Natural killer cell (primary cell): ENCODE measurements at regions not wholly inside any gene's neighbourhood (a gene's known extent, or its start where the extent isn't known, plus 50 kb on each side); places are given as distances from the start of the nearest gene placed in this dataset.
"Not testable (repeated sequence)": the region's sequence is repeated elsewhere in the genome, so short reads cannot be mapped to it uniquely, and the experiment has no call there.

Experiments used
- ATAC-seq, 3 donors: fragments of 150-1000 bp in 2 of 3; fragments of 200-7000 bp in 1 of 3; cut with Tn5 transposase; 1 replicate in 1 of 3; 2 replicates in 2 of 3; pipeline ENCODE4 v1.10.0; 2021; ENCODE audit warnings: mild to moderate bottlenecking in 2 of 3, moderate library complexity in 2 of 3
- DNase-seq, 2 donors: peaks; one replicate each; pipeline versions ENCODE4 v3.0.0 to v3.0.0-alpha.2; 2013 to 2021; ENCODE audit warnings: mixed read lengths in 1 of 2
- H3K27ac ChIP-seq: one replicate; pipeline ENCODE4 v1.5.1; 2013; ENCODE audit warnings: mild to moderate bottlenecking, low read length
- H3K27me3 ChIP-seq: one replicate; pipeline ENCODE4 v1.6.1; 2013; ENCODE audit warnings: low read length; ENCODE audit not compliant: control insufficient read depth, insufficient read depth
- H3K36me3 ChIP-seq: one replicate; pipeline ENCODE4 v1.6.1; 2013; ENCODE audit warnings: low read length; ENCODE audit not compliant: control insufficient read depth, insufficient read depth
- H3K4me1 ChIP-seq: one replicate; pipeline ENCODE4 v1.6.1; 2013; ENCODE audit warnings: low read length; ENCODE audit not compliant: control insufficient read depth, insufficient read depth
- H3K4me3 ChIP-seq: one replicate; pipeline ENCODE4 v1.5.1; 2013; ENCODE audit warnings: low read length
- H3K9me3 ChIP-seq: one replicate; pipeline ENCODE4 v1.6.1; 2013; ENCODE audit warnings: low read length; ENCODE audit not compliant: control insufficient read depth, insufficient read depth
- H3K27ac Mint-ChIP-seq, 2 donors: one replicate each; pipeline ENCODE4 v1.8.0; 2022; ENCODE audit warnings: mild to moderate bottlenecking in 2 of 2, mixed read lengths in 2 of 2, moderate library complexity in 1 of 2
- H3K27me3 Mint-ChIP-seq, 2 donors: one replicate each; pipeline ENCODE4 v1.8.0; 2022; ENCODE audit warnings: low read depth in 2 of 2, mixed read lengths in 2 of 2
- H3K36me3 Mint-ChIP-seq: one replicate; pipeline ENCODE4 v1.8.0; 2022; ENCODE audit warnings: mixed read lengths
- H3K4me1 Mint-ChIP-seq, 2 donors: one replicate each; pipeline ENCODE4 v1.8.0; 2022; ENCODE audit warnings: mixed read lengths in 2 of 2
- H3K4me3 Mint-ChIP-seq: one replicate; pipeline ENCODE4 v1.8.0; 2022; ENCODE audit warnings: mild to moderate bottlenecking, moderate library complexity, mixed read lengths
- H3K9me3 Mint-ChIP-seq, 2 donors: one replicate each; pipeline ENCODE4 v1.8.0; 2022; ENCODE audit warnings: mixed read lengths in 2 of 2
- CTCF ChIP-seq: fragments of 200-600 bp; IDR thresholded peaks from one replicate; pipeline ENCODE4 v1.8.0; 2022; ENCODE audit warnings: antibody characterized with exemption
- WGBS: methylation state at CpG from one replicate; pipeline ENCODE4 v1.1.7; 2013; ENCODE audit warnings: missing lambda C conversion rate; ENCODE audit not compliant: insufficient coverage; 5-methylcytosine and 5-hydroxymethylcytosine counted together
- intact Hi-C: fragments of 100-400 bp; cut with micrococcal nuclease; formaldehyde crosslinking; loops from one replicate; pipeline ENCODE4 v1.14.2; 2022

- no peak overlapping the region for H3K27ac Mint-ChIP-seq
- H3K27ac ChIP-seq, result no peak overlapping the region
- peaks cover 2 to 7% of the 10 kb centered on the region in 2 donors for H3K9me3 Mint-ChIP-seq
- H3K36me3 ChIP-seq, result no peaks in the 10 kb centered on the region
- TF ChIP-seq CTCF, result no peak
- no peaks in the 10 kb centered on the region for H3K27me3 Mint-ChIP-seq
- H3K4me3 Mint-ChIP-seq, result no peak overlapping the region
- intact Hi-C loops, result no loop called here
- DNase-seq (no peak), ATAC-seq (no peak)
- no peaks in the 10 kb centered on the region for H3K4me1 ChIP-seq
- no peak overlapping the region for H3K4me3 ChIP-seq
- H3K4me1 Mint-ChIP-seq, result no peaks in the 10 kb centered on the region
- 88% methylated on average over 8 of the region's 8 CpGs for WGBS
- no peaks in the 10 kb centered on the region for H3K9me3 ChIP-seq
- no peaks in the 10 kb centered on the region for H3K27me3 ChIP-seq
- no peaks in the 10 kb centered on the region for H3K36me3 Mint-ChIP-seq
These were observed 976.8 kb downstream of the TRAM1L1 start for GRCh38 chr4:116108606-116109005.

GRCh38 chr4:116101321-116101720 lies 984.1 kb downstream of the TRAM1L1 start:
- no peak overlapping the region for H3K27ac Mint-ChIP-seq
- no peak overlapping the region for H3K4me3 ChIP-seq
- TF ChIP-seq CTCF, result no peak
- H3K36me3 ChIP-seq, result no peaks in the 10 kb centered on the region
- H3K9me3 Mint-ChIP-seq, result peaks cover 15% of the 10 kb centered on the region in 2 donors
- H3K27ac ChIP-seq, result no peak overlapping the region
- intact Hi-C loops, result no loop called here
- DNase-seq, result no peak
- 100% methylated on average over 1 of the region's 1 CpG for WGBS
- no peaks in the 10 kb centered on the region for H3K27me3 Mint-ChIP-seq
- no peaks in the 10 kb centered on the region for H3K4me1 Mint-ChIP-seq
- no peak overlapping the region for H3K4me3 Mint-ChIP-seq
- ATAC-seq, result no peak
- H3K27me3 ChIP-seq, result no peaks in the 10 kb centered on the region
- no peaks in the 10 kb centered on the region for H3K36me3 Mint-ChIP-seq
- peaks cover 6% of the 10 kb centered on the region for H3K9me3 ChIP-seq
- H3K4me1 ChIP-seq, result no peaks in the 10 kb centered on the region

- Histone ChIP-seq H3K27me3 (no peaks in the 10 kb centered on the region), H3K4me1 (no peaks in the 10 kb centered on the region), H3K36me3 (no peaks in the 10 kb centered on the region), H3K27ac (no peak overlapping the region), H3K4me3 (no peak overlapping the region), H3K9me3 (peaks cover 6% of the 10 kb centered on the region)
- H3K27ac Mint-ChIP-seq, result no peak overlapping the region
- no peaks in the 10 kb centered on the region for H3K27me3 Mint-ChIP-seq
- no peaks in the 10 kb centered on the region for H3K36me3 Mint-ChIP-seq
- ATAC-seq (no peak), DNase-seq (no peak)
- TF ChIP-seq CTCF, result no peak
- intact Hi-C loops, result no loop called here
- peaks cover 15 to 18% of the 10 kb centered on the region in 2 donors for H3K9me3 Mint-ChIP-seq
- no peaks in the 10 kb centered on the region for H3K4me1 Mint-ChIP-seq
- no peak overlapping the region for H3K4me3 Mint-ChIP-seq
These were observed 985.8 kb downstream of the TRAM1L1 start for GRCh38 chr4:116099596-116099995.

GRCh38 chr4:116097353-116097752 lies 983.9 kb upstream of the NDST4 start:
- H3K27ac Mint-ChIP-seq, H3K4me1 ChIP-seq, H3K27me3 ChIP-seq, ATAC-seq, H3K27me3 Mint-ChIP-seq, H3K36me3 ChIP-seq, H3K27ac ChIP-seq, H3K4me3 Mint-ChIP-seq, DNase-seq, intact Hi-C loops, H3K36me3 Mint-ChIP-seq, H3K4me1 Mint-ChIP-seq, H3K4me3 ChIP-seq, H3K9me3 ChIP-seq: not testable (repeated sequence)
- WGBS, result 83% methylated on average over 3 of the region's 3 CpGs
- peaks cover 13 to 17% of the 10 kb centered on the region in 2 donors for H3K9me3 Mint-ChIP-seq
